ENCODE measurements at regions not wholly inside any gene's neighbourhood (a gene's known extent, or its start where the extent isn't known, plus 50 kb on each side); places are given as distances from the start of the nearest gene placed in this dataset.
A peak's percentile ranks its signal among the peaks of the same experiment; 100 is the strongest.

DNA sequence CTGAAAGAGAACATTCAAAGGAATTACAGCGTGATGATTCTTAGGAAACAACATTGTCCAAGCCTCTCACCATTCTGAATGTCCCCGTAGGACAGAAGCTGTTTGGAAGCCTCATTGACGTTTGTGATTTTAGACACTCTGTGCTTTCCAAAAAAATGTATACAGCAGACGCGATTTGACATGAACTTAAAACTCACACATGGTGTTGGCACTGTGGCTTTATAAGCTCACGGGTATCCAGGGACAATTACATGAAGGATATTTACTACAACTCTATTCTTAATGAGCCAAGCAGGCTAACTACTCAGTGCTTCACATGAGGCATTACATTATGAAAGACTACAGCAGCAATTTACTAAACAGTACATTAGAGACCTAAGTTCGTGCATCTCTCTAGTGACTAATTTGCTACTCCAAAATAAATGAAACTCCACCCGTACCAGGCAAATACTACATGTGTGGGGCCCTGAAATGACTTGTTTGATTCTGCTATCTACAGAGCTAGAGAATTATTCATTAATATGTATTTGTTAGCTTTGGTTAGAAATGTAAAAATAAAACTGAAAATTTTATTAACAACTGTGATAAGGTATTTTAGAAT is 620.7 kb downstream of the SPRY1 start:
- no peaks in the 10 kb centered on the region; the same call in 1 of the 2 replicates for H3K27me3 Mint-ChIP-seq (ENCODE audit: insufficient read depth)
- TF ChIP-seq, protein P1, sequence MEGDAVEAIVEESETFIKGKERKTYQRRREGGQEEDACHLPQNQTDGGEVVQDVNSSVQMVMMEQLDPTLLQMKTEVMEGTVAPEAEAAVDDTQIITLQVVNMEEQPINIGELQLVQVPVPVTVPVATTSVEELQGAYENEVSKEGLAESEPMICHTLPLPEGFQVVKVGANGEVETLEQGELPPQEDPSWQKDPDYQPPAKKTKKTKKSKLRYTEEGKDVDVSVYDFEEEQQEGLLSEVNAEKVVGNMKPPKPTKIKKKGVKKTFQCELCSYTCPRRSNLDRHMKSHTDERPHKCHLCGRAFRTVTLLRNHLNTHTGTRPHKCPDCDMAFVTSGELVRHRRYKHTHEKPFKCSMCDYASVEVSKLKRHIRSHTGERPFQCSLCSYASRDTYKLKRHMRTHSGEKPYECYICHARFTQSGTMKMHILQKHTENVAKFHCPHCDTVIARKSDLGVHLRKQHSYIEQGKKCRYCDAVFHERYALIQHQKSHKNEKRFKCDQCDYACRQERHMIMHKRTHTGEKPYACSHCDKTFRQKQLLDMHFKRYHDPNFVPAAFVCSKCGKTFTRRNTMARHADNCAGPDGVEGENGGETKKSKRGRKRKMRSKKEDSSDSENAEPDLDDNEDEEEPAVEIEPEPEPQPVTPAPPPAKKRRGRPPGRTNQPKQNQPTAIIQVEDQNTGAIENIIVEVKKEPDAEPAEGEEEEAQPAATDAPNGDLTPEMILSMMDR (IDR thresholded peaks at IDR 0.05), result no peak
- H3K9me3 Mint-ChIP-seq, result no peaks in the 10 kb centered on the region
- DNase-seq, result no peak
- H3K27ac Mint-ChIP-seq, result no peak overlapping the region
- no peaks in the 10 kb centered on the region for H3K36me3 Mint-ChIP-seq (ENCODE audit: low read depth)
- H3K4me3 Mint-ChIP-seq, result no peak overlapping the region
- H3K4me1 Mint-ChIP-seq (ENCODE audit: low read depth), result peaks cover 26% of the 10 kb centered on the region

DNA sequence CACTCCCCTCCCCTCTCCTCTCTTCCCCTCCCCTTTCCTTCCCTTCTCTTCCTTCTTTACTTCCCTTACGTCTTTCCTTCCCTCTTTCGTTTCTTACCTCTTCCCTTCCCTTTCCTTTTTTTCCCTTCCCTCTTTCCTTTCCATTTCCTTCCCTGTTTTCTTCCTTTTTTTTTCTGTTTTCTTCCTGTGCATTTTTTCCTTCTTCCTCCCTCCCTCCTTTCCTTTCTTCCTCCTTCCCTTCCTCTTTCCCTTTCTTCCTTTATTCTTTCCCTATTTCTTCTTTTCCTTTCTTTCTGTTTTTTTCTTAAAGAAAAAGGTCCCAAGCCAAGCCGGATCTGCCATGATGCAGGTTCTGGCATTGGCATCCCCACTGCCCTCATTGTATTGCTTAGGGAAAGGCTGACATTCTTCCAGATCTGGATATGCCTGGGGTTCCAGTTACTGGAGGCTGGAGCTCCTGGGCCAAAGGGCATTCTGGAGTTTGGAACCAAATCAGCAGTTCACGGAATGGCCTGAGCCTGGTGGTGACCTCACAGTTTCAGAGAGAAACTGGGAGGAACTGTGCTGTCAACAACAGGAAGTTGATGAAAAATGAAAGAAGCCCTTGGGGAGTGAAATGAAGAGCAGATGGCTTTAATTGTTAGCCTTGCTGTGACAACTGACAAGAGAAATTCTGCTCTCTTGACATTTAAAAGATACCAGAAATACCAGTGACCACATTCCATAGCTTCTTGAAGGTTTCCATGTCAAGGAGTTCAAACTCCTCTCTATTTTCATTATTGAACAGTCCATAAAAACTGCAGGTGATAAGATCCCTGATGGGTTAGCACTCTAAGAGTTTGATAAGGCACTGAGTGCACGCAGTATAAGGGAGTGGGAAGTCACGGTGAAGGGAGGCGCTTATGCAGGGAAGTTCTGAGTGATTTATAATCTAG is 622.1 kb downstream of the SPRY1 start:
- peak overlapping the region; percentile 74 for H3K27ac Mint-ChIP-seq
- H3K36me3 Mint-ChIP-seq (ENCODE audit: low read depth), result no peaks in the 10 kb centered on the region
- peaks cover 26% of the 10 kb centered on the region for H3K4me1 Mint-ChIP-seq (ENCODE audit: low read depth)
- TF ChIP-seq, protein P1 (IDR thresholded peaks at IDR 0.05), result no peak
- peak; percentile 43 for DNase-seq
- H3K4me3 Mint-ChIP-seq, result peak overlapping the region; percentile 56
- H3K9me3 Mint-ChIP-seq, result no peaks in the 10 kb centered on the region
- no peaks in the 10 kb centered on the region for H3K27me3 Mint-ChIP-seq (ENCODE audit: insufficient read depth)

DNA sequence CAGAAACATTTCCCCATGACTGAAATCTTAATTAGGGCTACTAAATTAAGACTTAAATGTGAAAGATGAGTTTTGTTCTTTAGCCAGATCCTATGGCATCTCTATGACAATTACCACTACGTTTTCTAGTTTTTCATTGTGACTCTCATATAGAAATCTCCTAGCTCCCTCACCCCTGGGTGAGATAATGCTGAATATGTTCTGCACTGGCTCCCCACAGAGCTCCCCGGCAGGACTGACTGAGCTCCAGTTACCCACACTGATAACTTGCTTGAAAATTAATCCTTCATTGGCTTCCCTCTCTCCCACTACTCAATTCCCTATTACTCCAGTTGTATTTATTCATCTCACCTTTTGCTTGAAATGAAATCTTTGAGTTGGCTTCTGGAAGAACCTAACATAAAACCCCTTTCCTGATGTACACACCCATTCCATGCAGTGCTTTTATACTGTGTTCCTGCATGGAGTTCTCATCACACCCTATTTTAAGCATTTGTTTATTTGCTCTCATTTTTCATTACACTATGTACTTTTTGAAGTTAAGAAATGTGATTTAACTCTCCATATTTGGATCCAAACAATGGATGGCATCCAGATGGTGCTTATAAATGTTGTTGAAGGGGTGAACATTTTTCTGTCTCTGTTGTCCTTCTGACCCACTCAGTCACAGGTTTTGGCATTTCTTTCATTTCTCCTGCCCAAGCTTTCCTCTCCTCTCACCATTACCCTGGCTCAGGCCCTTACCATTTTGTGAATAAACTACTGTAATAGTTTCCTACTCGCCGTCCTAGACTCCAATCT is 623.4 kb downstream of the SPRY1 start:
- no peaks in the 10 kb centered on the region for H3K36me3 Mint-ChIP-seq (ENCODE audit: low read depth)
- no peak overlapping the region for H3K4me3 Mint-ChIP-seq
- H3K9me3 Mint-ChIP-seq, result no peaks in the 10 kb centered on the region
- TF ChIP-seq, protein P1 (IDR thresholded peaks at IDR 0.05), result no peak
- no peak overlapping the region; the same call in 1 of the 2 replicates for H3K27ac Mint-ChIP-seq
- no peaks in the 10 kb centered on the region; the same call in 1 of the 2 replicates for H3K27me3 Mint-ChIP-seq (ENCODE audit: insufficient read depth)
- H3K4me1 Mint-ChIP-seq (ENCODE audit: low read depth), result peaks cover 26% of the 10 kb centered on the region
- DNase-seq, result no peak

DNA sequence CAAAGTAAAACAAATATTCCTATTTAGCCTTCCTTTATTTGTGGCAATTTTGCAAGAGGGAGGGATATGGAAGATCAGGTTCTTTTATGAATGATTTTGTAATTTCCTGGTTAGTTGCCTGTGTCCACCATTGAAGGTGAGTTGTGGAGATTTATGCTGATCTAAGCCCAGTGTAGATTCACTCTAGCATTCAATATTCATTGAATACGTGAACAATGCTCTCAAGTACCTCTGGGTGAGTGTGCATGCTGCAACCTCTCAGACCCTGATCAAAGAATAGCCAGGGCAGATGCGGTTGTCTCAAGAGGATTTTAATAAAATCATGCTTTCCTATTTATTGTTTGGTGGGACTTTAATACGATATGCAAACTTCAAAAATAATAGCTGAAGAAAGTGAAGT is 628.4 kb downstream of the SPRY1 start:
- peaks cover 6% of the 10 kb centered on the region for H3K4me1 Mint-ChIP-seq (ENCODE audit: low read depth)
- TF ChIP-seq, protein P1 (IDR thresholded peaks at IDR 0.05), result no peak
- no peak overlapping the region for H3K27ac Mint-ChIP-seq
- H3K36me3 Mint-ChIP-seq (ENCODE audit: low read depth), result no peaks in the 10 kb centered on the region
- DNase-seq, result no peak
- H3K9me3 Mint-ChIP-seq, result no peaks in the 10 kb centered on the region
- H3K4me3 Mint-ChIP-seq, result no peak overlapping the region
- peaks cover 3% of the 10 kb centered on the region for H3K27me3 Mint-ChIP-seq (ENCODE audit: insufficient read depth)

DNA sequence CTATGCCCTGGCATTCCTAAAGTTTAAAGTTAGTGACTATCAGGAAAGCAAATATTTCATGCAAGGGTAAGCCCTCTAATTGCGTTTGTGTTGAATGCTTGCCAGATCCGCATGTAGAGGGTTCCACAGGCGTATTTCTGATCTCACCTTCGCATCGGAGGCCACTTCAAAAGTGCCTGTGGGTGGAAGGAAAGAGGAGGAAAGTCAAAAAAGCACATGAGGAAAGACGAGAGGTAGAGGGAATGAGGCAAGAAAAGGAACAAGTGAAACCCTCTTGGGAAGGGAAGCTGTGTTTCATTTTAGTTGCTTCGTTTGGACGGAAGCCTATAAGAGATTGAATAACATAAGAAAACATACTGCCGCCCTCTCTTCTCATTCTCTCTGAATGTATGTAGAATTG is 628.8 kb downstream of the SPRY1 start:
- no peaks in the 10 kb centered on the region for H3K36me3 Mint-ChIP-seq (ENCODE audit: low read depth)
- H3K27me3 Mint-ChIP-seq (ENCODE audit: insufficient read depth), result peaks cover 3% of the 10 kb centered on the region
- DNase-seq, result no peak
- H3K4me3 Mint-ChIP-seq, result no peak overlapping the region
- TF ChIP-seq, protein P1 (IDR thresholded peaks at IDR 0.05), result no peak
- H3K27ac Mint-ChIP-seq, result no peak overlapping the region
- peaks cover 2% of the 10 kb centered on the region for H3K4me1 Mint-ChIP-seq (ENCODE audit: low read depth)
- no peaks in the 10 kb centered on the region for H3K9me3 Mint-ChIP-seq
